ENCODE measurements at regions not wholly inside any gene's neighbourhood (a gene's known extent, or its start where the extent isn't known, plus 50 kb on each side); places are given as distances from the start of the nearest gene placed in this dataset.
A peak's percentile ranks its signal among the peaks of the same experiment; 100 is the strongest.

DNA sequence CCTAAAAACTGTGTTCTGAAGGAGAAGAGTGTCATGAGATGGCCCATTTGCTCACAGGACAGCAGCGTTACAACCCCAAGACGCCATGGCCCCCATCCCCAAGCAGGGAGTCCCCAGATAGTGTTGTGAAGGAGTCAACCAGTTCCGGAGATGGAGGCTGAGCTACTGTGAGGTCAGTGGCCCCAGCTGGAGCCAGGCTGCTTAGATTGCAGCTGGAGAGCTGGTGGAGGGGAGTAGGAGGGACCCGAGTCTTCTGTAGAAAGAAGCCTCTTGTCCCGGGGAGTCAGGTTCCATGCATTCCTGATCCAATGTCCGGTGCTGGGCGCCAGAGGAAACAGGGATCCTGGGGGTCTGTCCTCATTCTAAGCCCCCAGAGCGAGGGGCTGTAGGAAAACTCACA lies 93.5 kb upstream of the SIM2 start:
- Histone ChIP-seq H2AK5ac (ENCODE audit: insufficient read length, low read length) (no peak overlapping the region), H3T11ph (ENCODE audit: low read length) (no peak overlapping the region), H3K79me1 (ENCODE audit: insufficient read depth, low read depth, low read length, poor library complexity, severe bottlenecking) (no peaks in the 10 kb centered on the region), H3K27me3 (ENCODE audit: insufficient read depth, low read length) (no peaks in the 10 kb centered on the region), H3K4me2 (ENCODE audit: insufficient read depth, insufficient read length, low read length) (no peak overlapping the region), H3K56ac (ENCODE audit: insufficient read length, low read depth, low read length) (no peak overlapping the region), H2AFZ (ENCODE audit: low read length) (no peak overlapping the region), H3K27ac (ENCODE audit: insufficient read length, low read depth, low read length) (no peak overlapping the region), H3K23me2 (ENCODE audit: insufficient read length, low read depth, low read length, poor library complexity, severe bottlenecking) (no peaks in the 10 kb centered on the region), H3K4me1 (ENCODE audit: insufficient read depth, low read length) (0 out of 2 replicates have a peak, but pooled peaks cover 2% of the 10 kb centered on the region), H3K23ac (ENCODE audit: insufficient read length, low read depth, low read length) (no peak overlapping the region), H3K14ac (ENCODE audit: insufficient read depth, low read length) (no peak overlapping the region), H4K91ac (ENCODE audit: insufficient read length, low read depth, low read length) (no peak overlapping the region), H3K18ac (ENCODE audit: insufficient read length, low read depth, low read length) (no peak overlapping the region), H2BK12ac (ENCODE audit: insufficient read length, low read depth, low read length) (no peak overlapping the region), H3K4ac (ENCODE audit: low read depth, low read length) (no peak overlapping the region), H3K9me3 (ENCODE audit: control insufficient read depth, low read depth, low read length) (no peaks in the 10 kb centered on the region), H3K79me2 (ENCODE audit: insufficient read depth, low read length) (no peaks in the 10 kb centered on the region), H4K20me1 (ENCODE audit: control insufficient read depth, insufficient read depth, insufficient read length) (no peaks in the 10 kb centered on the region), H4K5ac (ENCODE audit: insufficient read length, low read depth, low read length) (no peak overlapping the region), H2BK15ac (ENCODE audit: low read depth, low read length) (no peak overlapping the region), H2BK120ac (ENCODE audit: low read depth, low read length, poor library complexity, severe bottlenecking) (no peak overlapping the region), H2BK20ac (ENCODE audit: low read depth, low read length, poor library complexity, severe bottlenecking) (no peak overlapping the region), H3K9ac (ENCODE audit: extremely low read depth, insufficient read length, low read length) (no peak overlapping the region), H2BK5ac (ENCODE audit: insufficient read length, low read length) (no peak overlapping the region), H4K8ac (replicated peaks; ENCODE audit: insufficient read length, low read depth, low read length) (no peak overlapping the region)
- peaks cover 0 to 17% (median 5%) of the 10 kb centered on the region in 3 experiments; a peak in 5 of 7 replicates for H3K36me3 Mint-ChIP-seq (ENCODE audit: insufficient read depth in 1 of 3, low read depth in 3 of 3)
- H3K4me1 Mint-ChIP-seq: peaks cover 19 to 30% of the 10 kb centered on the region in 2 experiments
- WGBS (ENCODE audit: extremely low coverage, insufficient read length, low lambda C conversion rate): no CpG with 5 or more reads among the region's 8 CpGs
- H3K27me3 Mint-ChIP-seq (ENCODE audit: low read depth): 0 out of 2 replicates have a peak, but pooled peaks cover 3% of the 10 kb centered on the region
- peak overlapping the region in 1 of 3 experiments; percentile 72; a peak in 2 of 7 replicates for H3K27ac Mint-ChIP-seq
- TF ChIP-seq, protein P1, sequence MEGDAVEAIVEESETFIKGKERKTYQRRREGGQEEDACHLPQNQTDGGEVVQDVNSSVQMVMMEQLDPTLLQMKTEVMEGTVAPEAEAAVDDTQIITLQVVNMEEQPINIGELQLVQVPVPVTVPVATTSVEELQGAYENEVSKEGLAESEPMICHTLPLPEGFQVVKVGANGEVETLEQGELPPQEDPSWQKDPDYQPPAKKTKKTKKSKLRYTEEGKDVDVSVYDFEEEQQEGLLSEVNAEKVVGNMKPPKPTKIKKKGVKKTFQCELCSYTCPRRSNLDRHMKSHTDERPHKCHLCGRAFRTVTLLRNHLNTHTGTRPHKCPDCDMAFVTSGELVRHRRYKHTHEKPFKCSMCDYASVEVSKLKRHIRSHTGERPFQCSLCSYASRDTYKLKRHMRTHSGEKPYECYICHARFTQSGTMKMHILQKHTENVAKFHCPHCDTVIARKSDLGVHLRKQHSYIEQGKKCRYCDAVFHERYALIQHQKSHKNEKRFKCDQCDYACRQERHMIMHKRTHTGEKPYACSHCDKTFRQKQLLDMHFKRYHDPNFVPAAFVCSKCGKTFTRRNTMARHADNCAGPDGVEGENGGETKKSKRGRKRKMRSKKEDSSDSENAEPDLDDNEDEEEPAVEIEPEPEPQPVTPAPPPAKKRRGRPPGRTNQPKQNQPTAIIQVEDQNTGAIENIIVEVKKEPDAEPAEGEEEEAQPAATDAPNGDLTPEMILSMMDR (conservative IDR thresholded peaks at IDR 0.05): no peak
- H3K4me3 Mint-ChIP-seq: no peak overlapping the region
- peaks cover 8 to 13% of the 10 kb centered on the region in 2 experiments for H3K9me3 Mint-ChIP-seq
- no peak for DNase-seq
